ENCODE measurements at regions not wholly inside any gene's neighbourhood (a gene's known extent, or its start where the extent isn't known, plus 50 kb on each side); places are given as distances from the start of the nearest gene placed in this dataset.
"Not testable (repeated sequence)": the region's sequence is repeated elsewhere in the genome, so short reads cannot be mapped to it uniquely, and the experiment has no call there.

- DNase-seq (ENCODE audit: extremely low read depth in 1 of 11, low read depth in 9 of 11, low spot score in 4 of 11): no peak
Observed at GRCh38 chr14:45766247-45766646, 513.2 kb upstream of the MIS18BP1 start.

- DNase-seq (ENCODE audit: extremely low read depth in 1 of 11, low read depth in 9 of 11, low spot score in 4 of 11): no peak
Observed at GRCh38 chr14:45757655-45758054, 504.7 kb upstream of the MIS18BP1 start.

- not testable (repeated sequence) for DNase-seq (ENCODE audit: extremely low read depth in 1 of 11, low read depth in 9 of 11, low spot score in 4 of 11)
Observed at GRCh38 chr14:45756412-45756811, 503.4 kb upstream of the MIS18BP1 start.

- DNase-seq (ENCODE audit: extremely low read depth in 1 of 11, low read depth in 9 of 11, low spot score in 4 of 11): no peak
Observed at GRCh38 chr14:45743884-45744283, 490.9 kb upstream of the MIS18BP1 start.

GRCh38 chr14:45742187-45742586, 489.2 kb upstream of the MIS18BP1 start:
- DNase-seq (ENCODE audit: extremely low read depth in 1 of 11, low read depth in 9 of 11, low spot score in 4 of 11): no peak

- DNase-seq (ENCODE audit: extremely low read depth in 1 of 11, low read depth in 9 of 11, low spot score in 4 of 11): peak in 5 of 11 donors; percentile 11 to 43 (median 18)
Observed at GRCh38 chr14:45728434-45729225, 475.6 kb upstream of the MIS18BP1 start.

- DNase-seq (ENCODE audit: extremely low read depth in 1 of 11, low read depth in 9 of 11, low spot score in 4 of 11): no peak
Observed at GRCh38 chr14:45727133-45727532, 474.1 kb upstream of the MIS18BP1 start.

GRCh38 chr14:45721472-45721871, 468.5 kb upstream of the MIS18BP1 start:
- DNase-seq (ENCODE audit: extremely low read depth in 1 of 11, low read depth in 9 of 11, low spot score in 4 of 11): no peak

- peak; percentile 13 to 75 (median 50) for DNase-seq (ENCODE audit: extremely low read depth in 1 of 11, low read depth in 9 of 11, low spot score in 4 of 11)
Observed at GRCh38 chr14:45716572-45716971, 463.6 kb upstream of the MIS18BP1 start.

GRCh38 chr14:45715946-45716345, 462.9 kb upstream of the MIS18BP1 start:
- no peak for DNase-seq (ENCODE audit: extremely low read depth in 1 of 11, low read depth in 9 of 11, low spot score in 4 of 11)

- no peak for DNase-seq (ENCODE audit: extremely low read depth in 1 of 11, low read depth in 9 of 11, low spot score in 4 of 11)
Observed at GRCh38 chr14:45709541-45709940, 456.5 kb upstream of the MIS18BP1 start.

GRCh38 chr14:45705940-45706534, 453.0 kb upstream of the MIS18BP1 start:
- DNase-seq (ENCODE audit: extremely low read depth in 1 of 11, low read depth in 9 of 11, low spot score in 4 of 11): no peak

GRCh38 chr14:45699471-45699870, 446.5 kb upstream of the MIS18BP1 start:
- no peak for DNase-seq (ENCODE audit: extremely low read depth in 1 of 11, low read depth in 9 of 11, low spot score in 4 of 11)

- peak in 7 of 11 donors; percentile 18 to 50 (median 36) for DNase-seq (ENCODE audit: extremely low read depth in 1 of 11, low read depth in 9 of 11, low spot score in 4 of 11)
Observed at GRCh38 chr14:45698462-45699134, 445.6 kb upstream of the MIS18BP1 start.

GRCh38 chr14:45686771-45687170, 433.8 kb upstream of the MIS18BP1 start:
- DNase-seq (ENCODE audit: extremely low read depth in 1 of 11, low read depth in 9 of 11, low spot score in 4 of 11): no peak

- DNase-seq (ENCODE audit: extremely low read depth in 1 of 11, low read depth in 9 of 11, low spot score in 4 of 11): no peak
Observed at GRCh38 chr14:45680531-45680930, 427.5 kb upstream of the MIS18BP1 start.

GRCh38 chr14:45679853-45680252, 426.9 kb upstream of the MIS18BP1 start:
- no peak for DNase-seq (ENCODE audit: extremely low read depth in 1 of 11, low read depth in 9 of 11, low spot score in 4 of 11)

GRCh38 chr14:45678163-45678562, 425.2 kb upstream of the MIS18BP1 start:
- no peak for DNase-seq (ENCODE audit: extremely low read depth in 1 of 11, low read depth in 9 of 11, low spot score in 4 of 11)

- DNase-seq (ENCODE audit: extremely low read depth in 1 of 11, low read depth in 9 of 11, low spot score in 4 of 11): no peak
Observed at GRCh38 chr14:45673420-45673819, 420.4 kb upstream of the MIS18BP1 start.

GRCh38 chr14:45664668-45665356, 411.8 kb upstream of the MIS18BP1 start:
- DNase-seq (ENCODE audit: extremely low read depth in 1 of 11, low read depth in 9 of 11, low spot score in 4 of 11): no peak
